GM12801 (cell line): ENCODE measurements at regions not wholly inside any gene's neighbourhood (a gene's known extent, or its start where the extent isn't known, plus 50 kb on each side); places are given as distances from the start of the nearest gene placed in this dataset.

Experiments
- CTCF ChIP-seq: IDR thresholded peaks from one replicate; pipeline ENCODE4 v1.5.1; 2011; ENCODE audit warnings: control low read depth; ENCODE audit not compliant: insufficient read length; ENCODE audit errors: extremely low read depth

- TF ChIP-seq CTCF, result no peak
Observed at GRCh38 chr10:62640411-62640810, 164.1 kb upstream of the ADO start.

GRCh38 chr10:62643606-62644587 lies 160.6 kb upstream of the ADO start:
- TF ChIP-seq CTCF, result no peak

- TF ChIP-seq CTCF, result no peak
Observed at GRCh38 chr10:62647375-62648092, 157.0 kb upstream of the ADO start.

GRCh38 chr10:62648921-62649320 lies 155.6 kb upstream of the ADO start:
- TF ChIP-seq CTCF, result no peak

GRCh38 chr10:62650411-62650810 lies 154.1 kb upstream of the ADO start:
- TF ChIP-seq CTCF, result no peak

GRCh38 chr10:62651341-62651740 lies 153.2 kb upstream of the ADO start:
- TF ChIP-seq CTCF, result no peak

GRCh38 chr10:62652114-62652513 lies 152.4 kb upstream of the ADO start:
- no peak for TF ChIP-seq CTCF
